ENCODE measurements at regions not wholly inside any gene's neighbourhood (a gene's known extent, or its start where the extent isn't known, plus 50 kb on each side); places are given as distances from the start of the nearest gene placed in this dataset.

DNA sequence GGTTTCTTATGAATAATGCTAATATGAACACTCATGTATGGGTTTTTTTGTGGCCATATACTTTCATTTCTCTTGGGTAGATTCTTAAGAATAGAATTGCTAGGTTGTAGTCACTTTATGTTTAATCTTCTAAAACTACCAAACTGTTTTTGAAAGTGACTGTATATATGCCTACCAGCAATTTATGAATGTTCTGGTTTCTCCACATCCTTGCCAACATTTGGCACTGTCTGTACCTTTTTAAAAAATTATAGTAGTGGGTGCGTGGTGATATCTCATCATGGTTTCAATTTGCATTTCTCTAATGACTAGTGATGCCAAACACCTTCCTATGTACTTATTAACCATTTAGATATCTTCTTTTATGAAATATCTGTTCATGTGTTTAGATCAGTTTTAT lies 110.6 kb upstream of the RIOK3 start:
- no peak for DNase-seq

GRCh38 chr18:23350188-23350587 lies 102.9 kb upstream of the RIOK3 start:
- DNase-seq, result peak; percentile 54

DNA sequence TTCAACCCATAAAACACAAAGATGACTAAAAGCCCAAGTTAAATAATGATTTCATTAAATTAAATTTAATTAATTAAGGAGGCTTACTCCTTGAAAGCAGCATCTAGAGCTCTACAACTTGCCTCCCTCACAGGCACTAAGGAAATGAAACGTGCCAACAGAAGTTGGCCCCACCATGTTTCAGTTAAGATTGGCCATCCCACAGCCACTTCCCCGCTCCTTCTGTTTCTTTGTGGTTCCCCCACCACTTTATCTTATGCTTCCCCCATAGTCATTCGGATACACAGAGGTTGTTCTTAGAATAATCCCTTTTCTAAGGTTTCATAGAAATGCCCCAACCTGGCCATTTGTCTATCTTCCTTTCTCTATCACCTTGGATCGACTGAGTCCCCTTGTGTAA lies 101.6 kb upstream of the RIOK3 start:
- no peak for DNase-seq

- DNase-seq, result no peak
These were observed 101.0 kb upstream of the RIOK3 start for GRCh38 chr18:23352042-23352441.

- no peak for DNase-seq
These were observed 99.6 kb upstream of the RIOK3 start for GRCh38 chr18:23353459-23353858.

- no peak for DNase-seq
These were observed 98.5 kb upstream of the RIOK3 start for GRCh38 chr18:23354625-23355024.

GRCh38 chr18:23355206-23355605 lies 97.9 kb upstream of the RIOK3 start:
- DNase-seq, result no peak

DNA sequence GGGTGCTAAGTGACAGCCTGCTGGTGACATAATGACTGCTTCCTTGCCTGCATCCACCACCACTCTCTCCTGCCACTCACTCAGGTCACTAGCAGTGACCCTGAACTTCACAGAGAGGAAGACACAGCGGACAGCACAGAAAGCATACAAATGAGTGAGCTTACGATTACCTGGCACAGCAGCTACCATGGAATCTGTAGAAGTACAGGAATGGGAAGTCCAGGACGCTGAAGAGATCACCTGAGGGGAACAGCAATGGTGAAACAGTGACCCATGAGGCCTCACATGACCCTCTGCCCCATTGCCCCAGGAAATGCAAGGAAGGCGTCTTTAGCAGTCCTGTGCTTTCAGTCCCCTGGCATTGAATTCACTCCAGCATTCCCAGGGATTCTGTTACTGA lies 96.7 kb upstream of the RIOK3 start:
- no peak for DNase-seq

- DNase-seq, result peak; percentile 78
These were observed 96.0 kb upstream of the RIOK3 start for GRCh38 chr18:23356915-23357601.

DNA sequence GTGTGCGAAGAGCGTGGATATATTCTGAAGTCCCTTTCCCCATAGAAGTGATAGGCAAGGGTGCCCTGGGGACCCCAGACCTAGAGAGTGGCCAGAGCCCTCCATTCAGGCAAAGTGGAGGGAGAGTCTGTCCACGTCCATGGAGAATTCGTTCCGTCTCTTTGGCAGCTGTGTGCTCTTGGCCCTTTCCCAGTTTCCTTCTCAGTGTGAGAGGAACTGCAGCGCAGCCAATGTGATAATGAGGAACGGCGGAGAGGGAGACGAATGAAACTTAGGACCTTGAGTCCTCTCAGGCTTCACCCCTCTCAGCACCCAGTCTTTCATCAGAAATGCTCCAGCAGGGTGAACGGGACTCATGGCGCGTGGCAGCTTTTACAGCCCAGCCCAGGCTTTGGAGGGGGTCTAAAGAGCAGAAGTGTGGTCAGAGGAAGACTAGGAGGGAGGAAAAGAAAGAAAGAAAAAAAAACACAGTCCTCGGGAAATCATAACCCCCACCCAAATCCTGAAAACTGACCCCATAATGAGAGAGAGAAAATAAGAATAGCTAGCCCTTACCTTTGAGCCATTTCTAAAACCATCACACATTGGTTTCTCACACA lies 95.0 kb upstream of the RIOK3 start:
- peak; percentile 88 for DNase-seq

- DNase-seq, result peak; percentile 77
These were observed 93.7 kb upstream of the RIOK3 start for GRCh38 chr18:23359421-23359820.

DNA sequence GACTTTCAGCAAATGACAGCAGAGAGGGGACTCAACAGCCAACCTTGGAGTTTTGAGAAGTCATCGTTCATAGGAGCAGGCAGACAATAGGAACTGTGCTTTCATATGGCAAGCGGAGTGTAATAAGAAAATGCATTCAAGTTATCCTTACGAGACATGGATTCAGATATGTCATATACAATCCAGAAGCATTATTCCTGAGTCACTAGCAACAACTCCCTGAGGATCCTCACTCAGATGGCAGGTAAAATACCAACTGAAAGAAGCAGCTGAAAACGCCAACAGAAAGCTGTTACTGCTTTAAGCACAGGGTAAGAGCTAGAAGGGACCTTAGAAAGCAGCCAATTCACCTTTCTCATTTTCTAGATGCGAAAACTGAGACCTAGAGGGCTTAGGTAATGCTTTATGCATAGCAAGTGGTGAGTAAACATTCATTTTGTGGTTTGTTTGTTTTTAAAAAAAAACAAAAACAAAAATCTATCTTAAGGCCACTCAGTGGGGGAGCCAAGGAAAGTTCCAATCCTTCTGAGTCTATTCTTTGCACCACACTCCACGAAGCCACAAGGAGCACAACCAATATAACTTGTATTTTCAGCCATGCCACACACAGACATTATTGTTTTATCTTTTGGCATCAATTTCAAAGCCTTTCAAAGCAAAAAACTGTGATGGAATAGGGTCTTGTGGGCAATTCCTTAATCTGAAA lies 89.1 kb upstream of the RIOK3 start:
- no peak for DNase-seq

- peak; percentile 53 for DNase-seq
These were observed 87.5 kb upstream of the RIOK3 start for GRCh38 chr18:23365602-23366001.

GRCh38 chr18:23369266-23369665 lies 83.8 kb upstream of the RIOK3 start:
- DNase-seq, result no peak

- no peak for DNase-seq
These were observed 79.5 kb upstream of the RIOK3 start for GRCh38 chr18:23373570-23373969.

- no peak for DNase-seq
These were observed 75.3 kb upstream of the RIOK3 start for GRCh38 chr18:23377669-23378301.

- no peak for DNase-seq
These were observed 74.8 kb upstream of the RIOK3 start for GRCh38 chr18:23378302-23378686.

- DNase-seq, result no peak
These were observed 73.0 kb upstream of the RIOK3 start for GRCh38 chr18:23380001-23380550.

DNA sequence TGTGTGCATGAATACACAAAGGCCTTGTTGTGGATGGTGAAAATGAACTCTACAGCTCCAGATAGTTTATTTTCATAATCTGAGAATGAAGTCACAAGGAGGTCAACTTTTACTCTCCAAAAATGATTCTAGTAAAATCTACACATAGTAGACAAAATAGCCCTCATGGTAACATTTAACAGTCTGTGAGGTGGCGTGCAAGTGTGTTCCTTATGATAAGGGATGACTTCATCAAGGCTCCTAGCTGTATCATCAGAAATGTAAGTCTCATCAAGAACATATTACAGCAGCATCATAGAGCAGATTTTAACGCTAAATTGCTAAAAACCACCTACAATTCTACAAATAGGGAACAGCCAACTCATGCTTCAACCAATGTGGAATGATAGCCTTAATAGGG lies 72.3 kb upstream of the RIOK3 start:
- DNase-seq, result no peak

DNA sequence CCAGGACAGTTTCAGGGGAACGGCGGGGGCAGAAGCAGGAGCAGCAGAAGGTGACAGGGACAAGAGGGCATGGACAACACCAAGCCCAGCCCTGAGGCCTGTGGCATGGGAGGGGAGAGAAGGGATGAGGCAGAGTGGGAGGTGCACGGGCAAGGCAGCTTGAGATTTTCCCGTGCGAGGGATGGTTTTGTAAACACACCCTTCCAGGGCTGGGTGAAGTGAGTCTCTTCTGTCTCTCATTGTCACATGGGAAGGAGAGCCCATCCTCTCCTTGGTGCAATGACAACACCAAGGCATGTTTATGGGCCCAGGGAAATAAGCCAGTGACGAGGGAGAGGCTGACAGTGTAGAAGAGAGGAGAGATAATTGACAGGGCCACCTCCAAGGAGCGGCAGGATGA lies 69.6 kb upstream of the RIOK3 start:
- DNase-seq, result no peak

DNA sequence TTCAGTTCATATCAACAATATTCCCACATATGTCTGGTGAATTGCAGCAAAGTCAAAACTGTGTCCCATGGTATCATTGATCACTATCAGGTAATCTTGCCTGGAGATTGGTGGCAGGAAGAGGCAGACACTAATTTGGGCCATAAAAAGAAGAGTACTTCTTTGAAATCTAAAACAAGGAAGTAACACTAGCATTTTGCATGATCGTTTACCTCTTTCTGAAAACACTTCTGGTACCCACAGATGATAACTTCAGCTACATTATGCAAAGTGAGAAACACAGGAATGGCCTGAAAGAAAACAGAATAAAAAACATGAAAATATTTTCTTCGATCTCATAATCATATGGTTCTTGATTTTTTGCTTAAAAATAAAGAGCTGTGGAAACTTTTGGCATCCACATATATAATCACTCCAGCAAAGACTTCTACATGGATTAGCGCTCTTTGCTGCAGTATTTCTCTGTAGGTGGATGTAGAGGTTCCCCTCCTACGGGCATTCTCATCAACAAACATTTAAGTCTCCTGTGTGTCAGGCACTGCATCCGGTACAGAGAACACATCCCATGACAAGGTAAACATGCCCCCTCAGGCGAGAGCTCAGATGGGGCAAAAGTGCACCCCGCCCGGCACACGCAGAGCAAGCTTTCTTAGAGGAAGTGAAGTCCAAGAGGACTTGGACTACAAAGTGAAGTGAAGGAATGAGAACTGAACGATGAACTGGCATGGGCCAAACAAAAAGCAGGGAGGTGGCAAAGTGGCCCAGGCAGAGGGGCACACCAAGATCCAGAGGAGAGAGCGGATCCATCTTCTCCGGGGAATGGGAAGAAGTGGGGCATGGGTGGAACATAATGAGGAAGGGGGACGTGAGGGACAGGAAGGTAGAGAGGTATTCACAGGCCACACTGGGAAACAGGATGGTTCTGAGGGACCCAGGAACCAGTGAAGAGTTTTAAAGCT lies 68.0 kb upstream of the RIOK3 start:
- DNase-seq, result no peak

- no peak for DNase-seq
These were observed 66.8 kb upstream of the RIOK3 start for GRCh38 chr18:23386317-23386716.

All from tongue (tissue), 1 donor.